HG02970 (cell line): ENCODE measurements at regions not wholly inside any gene's neighbourhood (a gene's known extent, or its start where the extent isn't known, plus 50 kb on each side); places are given as distances from the start of the nearest gene placed in this dataset.
"Not testable (repeated sequence)": the region's sequence is repeated elsewhere in the genome, so short reads cannot be mapped to it uniquely, and the experiment has no call there.

Source experiments
- ATAC-seq: cut with Tn5 transposase; IDR thresholded peaks from one replicate; pipeline ENCODE4 v1.9.1; 2021; ENCODE audit warnings: mild to moderate bottlenecking, moderate library complexity, moderate number of reproducible peaks; ENCODE audit not compliant: unreplicated experiment, low FRiP score

DNA sequence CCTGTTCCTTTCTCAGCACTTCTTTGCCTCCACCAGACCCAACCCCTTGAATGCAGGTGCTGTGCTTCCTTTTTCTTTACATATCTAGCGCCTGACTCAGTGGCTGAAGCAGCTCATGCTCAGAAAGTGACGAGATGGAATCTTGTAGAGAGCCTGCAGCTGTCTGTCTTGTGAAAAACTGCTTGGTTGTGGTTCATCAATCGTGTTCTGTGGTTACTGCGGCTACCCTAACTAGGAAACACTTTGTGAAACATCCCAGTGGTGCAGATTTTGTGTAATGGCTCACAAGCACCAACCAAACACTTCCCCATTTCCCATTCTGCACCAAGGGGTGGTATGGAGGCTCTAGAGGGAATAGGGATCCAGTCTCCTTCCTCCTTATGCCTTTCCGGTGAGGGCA is 307.2 kb upstream of the MMADHC start:
- ATAC-seq, result no peak

DNA sequence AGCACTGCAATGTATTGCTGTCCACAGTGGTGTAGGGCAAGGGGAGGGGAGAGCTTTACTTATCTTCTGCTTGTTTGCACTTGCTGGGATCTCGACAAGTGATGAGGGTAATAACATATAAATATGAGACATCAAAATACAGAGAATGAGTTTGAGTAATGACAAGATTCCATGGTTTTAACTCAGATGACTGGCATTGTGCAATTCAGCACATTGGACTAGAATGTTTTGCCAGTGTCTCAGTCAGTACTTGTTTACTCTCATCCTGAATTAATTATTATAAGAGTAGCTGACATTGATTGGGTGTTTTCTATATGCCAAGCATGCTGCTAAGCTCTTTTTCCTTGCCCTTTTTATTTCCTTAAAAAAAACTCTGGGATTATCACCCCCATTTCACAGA is 306.7 kb upstream of the MMADHC start:
- ATAC-seq, result no peak

DNA sequence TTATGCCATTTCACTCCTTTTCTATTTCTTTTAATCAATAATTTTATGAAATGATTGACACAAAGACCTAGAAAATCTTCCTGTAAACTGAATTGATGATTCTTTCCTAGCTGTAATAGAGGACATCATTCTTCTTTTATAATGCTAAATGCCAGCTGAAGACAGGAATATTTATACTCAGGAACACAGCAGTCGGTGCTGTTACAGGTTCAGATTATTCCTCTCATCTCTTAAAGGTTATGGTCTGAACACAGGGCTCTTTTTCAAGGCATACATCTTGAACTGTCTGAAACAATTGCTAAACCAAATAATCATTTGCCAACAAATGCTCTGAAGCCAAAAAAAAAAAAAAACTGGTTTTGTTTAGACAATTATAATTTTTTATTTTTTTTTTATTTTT is 305.0 kb upstream of the MMADHC start:
- no peak for ATAC-seq

DNA sequence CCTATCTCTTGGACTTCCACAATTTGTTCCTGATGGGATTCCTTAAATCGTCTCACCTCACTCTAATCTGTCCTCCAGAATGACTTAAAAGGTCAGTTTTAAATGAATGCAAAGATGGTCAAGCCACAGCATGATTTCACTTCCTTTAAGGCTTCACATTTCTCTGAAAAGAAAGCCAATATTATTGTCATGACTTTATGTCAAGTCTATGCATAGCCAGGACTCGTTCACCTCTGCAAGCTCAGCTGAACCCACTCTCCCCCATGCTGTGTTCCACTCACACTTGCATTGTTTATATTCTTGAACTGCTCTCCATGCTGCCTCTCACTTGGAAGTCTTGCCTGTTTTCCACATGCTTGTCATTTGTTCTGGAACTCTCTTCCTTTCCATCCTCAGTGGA is 298.4 kb upstream of the MMADHC start:
- no peak for ATAC-seq

DNA sequence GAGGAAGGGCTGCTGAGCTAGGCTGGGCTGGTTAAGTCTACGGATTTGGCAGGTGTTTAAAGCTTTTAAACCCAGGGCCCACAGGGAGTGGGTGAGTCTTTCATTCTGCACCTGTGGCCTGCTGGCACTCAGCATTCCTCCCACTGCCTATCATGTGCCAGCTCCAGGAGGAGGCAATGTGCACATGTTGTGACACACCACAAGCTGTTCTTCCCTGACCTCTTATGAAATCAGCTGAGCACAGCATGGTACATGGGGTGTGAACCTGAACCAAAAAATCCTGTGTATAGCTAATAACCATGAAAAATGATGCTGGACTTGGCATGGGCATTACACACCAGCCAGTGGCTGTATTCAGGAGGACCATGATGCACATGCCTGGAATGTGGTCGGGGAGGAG is 297.9 kb upstream of the MMADHC start:
- ATAC-seq, result no peak

DNA sequence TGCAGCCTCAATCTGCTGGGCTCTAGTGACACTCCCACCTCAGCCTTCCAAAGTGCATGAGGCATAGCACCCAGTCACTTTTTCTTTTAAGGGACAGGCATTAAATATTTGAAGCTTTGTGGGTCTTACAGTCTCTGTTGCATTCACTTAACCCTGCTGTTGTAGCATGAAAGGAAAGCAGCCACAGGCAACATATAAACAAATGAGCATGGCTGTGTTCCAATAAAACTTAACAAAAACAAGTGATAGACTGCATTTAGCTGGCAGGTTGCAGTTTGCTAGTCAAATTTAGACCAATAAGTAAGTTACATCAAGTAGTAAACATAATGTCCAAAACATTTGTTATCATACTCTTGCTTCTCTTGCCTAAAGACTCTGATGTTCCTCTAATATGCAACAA is 297.3 kb upstream of the MMADHC start:
- no peak for ATAC-seq

DNA sequence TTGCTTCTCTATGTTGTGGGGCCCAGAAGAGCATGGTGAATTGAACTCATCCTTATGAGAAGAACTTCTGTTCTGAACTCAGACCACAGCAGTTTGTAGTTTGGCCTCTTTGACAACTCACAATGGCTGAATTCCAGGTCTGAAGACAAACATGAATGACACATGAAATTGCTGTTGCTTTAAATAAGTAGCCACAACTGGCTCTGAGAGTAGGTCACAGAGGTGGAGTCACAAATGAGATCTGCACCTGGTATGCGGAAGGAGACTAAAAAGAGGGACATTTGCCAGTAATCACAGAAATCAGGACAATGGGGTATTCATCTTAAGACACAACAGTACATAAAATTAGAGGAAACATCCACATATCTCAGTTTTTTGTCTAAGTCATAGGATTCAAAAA is 290.3 kb upstream of the MMADHC start:
- ATAC-seq, result no peak

DNA sequence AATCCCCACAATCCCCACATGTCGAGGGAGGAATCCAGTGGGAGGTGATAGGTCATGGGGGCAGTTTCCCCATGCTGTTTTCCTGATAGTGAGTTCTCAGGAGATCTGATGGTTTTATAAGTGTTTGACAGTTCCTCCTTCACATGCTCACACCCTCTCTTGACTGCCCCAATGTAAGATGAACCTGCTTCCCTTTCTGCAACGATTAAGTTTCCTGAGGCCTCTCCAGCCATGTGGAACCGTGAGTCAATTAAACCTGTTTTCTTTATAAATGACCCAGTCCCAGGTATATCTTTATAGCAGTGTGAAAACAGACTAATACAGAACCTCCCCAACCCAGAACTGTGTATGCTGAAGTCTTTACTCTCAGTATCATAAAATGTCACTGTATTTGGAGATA is 289.5 kb upstream of the MMADHC start:
- no peak for ATAC-seq

DNA sequence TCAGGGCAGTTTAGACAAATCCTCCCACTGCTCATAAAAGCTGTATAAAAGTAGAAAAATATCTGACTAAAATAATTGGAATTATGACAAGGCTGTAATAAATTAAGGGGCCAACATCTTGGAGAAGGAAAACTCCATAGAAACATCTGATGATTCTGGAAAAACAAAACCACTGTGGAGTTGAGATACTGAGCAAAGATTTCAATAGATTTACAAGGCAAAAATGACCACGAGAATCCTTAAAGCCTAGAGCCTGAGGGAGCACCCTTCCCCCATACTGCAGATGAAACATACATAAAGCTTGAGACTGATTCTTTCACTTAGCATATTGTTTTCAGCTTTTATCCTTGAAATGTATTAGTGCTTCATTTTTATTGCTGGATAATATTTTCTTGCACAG is 286.4 kb upstream of the MMADHC start:
- ATAC-seq, result no peak

DNA sequence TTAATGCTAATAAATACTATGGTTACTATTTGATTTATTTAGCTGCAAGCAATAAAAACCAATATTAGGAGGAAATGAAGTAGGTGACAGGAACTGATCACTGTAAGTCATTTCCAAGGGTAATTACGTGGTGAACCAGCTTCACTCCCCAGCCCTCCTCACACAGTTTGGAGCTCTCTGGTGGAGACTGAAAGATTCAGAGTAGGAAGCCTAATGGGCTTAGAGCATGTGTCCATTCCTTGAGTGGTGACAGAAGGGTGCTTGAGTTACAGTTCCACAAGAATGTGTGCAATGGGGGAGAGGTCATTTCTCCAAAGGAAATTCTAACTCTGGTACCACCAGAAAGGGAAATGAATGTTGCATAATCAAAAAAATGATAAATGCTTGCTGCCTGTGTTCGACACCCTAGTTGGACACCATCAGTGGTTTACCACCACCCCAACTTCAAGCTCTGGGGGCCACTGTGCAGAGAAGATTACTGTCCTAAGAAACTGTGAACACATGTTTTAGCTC is 285.1 kb upstream of the MMADHC start:
- no peak for ATAC-seq

DNA sequence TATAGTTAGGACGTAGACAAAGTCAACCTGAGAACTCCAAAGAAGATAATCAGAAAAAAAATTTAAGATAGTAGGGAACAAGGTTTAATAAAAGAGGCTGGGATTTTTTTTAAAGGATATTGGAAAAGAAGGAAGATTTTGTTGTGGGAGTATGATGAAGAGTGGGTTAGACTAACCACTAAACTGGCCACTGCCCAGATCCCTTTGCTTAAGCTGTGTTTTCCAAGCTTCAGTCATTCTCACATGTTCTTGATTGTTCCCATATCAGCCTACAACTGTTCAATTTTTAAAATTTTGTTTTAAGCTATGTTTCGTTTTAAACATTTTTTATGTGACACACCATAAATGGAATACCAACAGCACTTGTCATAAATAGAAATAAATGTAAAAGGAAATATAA is 284.5 kb upstream of the MMADHC start:
- no peak for ATAC-seq

DNA sequence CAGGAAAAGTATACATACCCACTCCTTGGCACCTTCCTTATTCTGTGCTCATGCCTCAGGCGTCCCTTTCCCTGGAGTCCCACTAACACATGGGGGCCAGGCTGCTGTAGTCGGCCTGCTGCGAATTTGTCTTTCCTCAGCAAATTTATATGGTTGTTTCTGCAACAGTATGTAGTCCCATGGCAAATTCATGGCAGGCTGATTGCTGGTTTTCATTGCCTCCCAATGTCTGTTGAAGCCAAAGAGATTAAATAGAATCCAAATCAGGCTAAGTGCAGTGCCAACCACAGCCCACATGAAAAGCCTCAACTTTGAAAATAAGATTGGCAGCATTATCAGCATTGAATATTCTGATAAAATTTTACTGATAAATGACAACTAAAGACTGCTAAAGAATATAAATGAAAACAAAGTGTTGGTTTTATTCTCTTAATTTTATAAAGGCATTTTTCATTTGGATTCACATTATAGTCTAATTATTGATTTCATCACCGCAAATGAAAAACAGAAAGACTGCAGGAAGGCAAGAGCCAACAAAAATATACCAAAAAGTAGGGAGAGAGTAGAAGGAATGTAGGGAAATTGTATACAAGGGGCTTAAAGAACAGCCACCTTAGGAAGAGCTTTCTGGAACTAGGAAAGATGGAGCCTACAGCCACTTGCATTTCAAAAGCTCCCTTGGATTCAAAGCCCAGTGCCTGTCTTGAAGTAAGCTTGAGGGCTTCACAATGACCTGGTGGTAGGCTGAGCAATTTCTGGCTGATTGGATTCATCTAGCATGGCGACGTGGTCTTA is 283.7 kb upstream of the MMADHC start:
- ATAC-seq, result no peak

DNA sequence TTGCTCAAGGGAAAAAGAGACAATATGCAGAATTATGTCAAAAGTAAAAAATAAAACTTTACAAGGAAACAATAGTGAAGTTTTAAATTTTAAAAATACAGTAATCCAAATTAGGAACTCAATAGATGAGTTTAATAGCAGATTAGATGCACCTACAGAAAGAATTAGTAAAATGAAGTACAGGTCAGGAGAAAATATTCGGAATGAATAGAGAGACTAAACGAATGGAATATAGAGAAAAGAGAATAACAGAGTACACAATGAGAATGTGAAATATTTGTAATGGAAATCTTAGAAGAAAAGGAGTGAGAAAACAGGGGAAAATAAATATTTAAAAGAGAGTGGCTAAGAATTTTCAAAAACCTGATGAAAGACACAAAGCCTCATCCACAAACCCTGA is 275.7 kb upstream of the MMADHC start:
- ATAC-seq, result no peak

DNA sequence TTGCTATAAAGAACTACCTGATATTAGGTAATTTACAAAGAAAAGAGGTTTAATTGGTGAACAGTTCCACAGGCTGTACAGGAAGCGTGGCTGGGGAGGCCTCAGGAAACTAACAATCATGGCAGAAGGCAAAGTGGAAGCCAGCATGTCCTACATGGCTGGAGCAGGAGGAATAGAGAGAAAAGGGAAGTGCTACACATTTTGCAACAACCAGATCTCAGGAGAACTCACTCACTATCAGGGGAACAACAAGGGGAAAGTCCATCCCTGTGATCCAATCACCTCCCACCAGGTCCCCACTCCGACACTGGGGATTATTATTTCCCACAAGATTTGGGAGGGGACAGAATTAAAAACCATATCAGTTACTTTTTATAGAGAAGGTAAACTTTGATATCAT is 273.5 kb upstream of the MMADHC start:
- no peak for ATAC-seq

DNA sequence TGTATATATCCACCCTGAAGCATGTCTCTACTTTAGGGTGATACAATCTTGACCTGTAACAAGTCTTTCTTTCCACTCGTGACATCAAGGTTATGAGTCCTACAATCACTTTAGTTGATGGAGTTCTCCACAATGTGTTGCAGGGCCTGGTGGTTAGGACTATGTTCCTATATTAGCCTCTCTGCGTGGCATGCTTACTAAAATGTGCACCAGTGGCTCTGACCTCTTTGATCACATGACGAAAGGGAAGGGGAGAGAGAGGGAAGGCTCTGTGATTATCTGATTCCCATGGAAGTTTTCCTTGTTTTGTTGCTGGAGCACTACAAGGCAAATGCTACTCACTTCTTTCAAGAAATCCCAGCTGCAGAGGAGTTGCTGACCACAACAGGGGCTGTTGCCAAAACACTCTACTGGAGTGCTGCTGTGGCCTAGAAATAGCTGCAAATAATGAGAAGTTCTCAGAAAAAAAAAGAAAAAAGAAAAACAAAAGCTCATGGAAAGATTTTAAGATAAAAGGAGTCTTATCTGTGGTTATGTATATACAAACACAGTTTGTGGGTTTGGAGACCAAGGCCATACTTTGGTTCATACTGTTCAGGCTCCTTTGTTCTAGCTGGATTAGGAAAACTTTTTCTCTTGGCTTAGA is 272.8 kb upstream of the MMADHC start:
- ATAC-seq, result no peak

DNA sequence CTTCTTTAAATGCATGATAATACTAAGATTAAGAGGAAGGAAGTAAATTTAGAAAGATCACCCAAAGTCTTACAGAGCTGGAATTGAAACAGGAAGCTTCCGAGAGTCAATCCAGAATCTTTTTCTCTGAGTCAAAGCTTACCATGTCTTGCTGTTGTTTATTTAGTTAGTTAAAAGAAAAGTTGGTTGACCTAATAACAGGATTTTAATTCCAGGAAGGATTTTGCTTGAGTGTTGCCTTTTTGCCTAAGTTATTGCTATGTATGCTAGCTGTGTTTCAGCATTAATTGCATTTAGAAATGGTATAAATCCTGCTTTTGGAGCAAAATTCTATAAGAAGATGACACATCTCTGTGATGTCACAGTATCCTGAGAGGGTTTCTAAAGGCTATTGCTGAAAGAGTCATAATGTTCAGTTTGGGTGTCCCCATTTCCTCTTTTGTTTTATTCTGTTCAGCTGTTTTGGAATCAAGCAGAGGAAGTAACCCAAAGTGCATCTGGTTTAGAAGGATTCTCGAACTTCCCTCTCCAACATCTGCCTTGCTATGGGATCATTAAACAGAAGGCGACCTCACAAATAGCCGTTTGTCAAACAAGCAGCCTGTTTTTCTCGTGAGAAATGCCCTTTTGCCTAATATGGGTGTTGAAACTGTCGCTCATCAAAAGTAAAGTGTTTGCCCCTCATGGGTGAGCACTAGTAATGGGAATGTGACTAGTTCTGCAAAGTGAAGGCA is 271.5 kb upstream of the MMADHC start:
- no peak for ATAC-seq

DNA sequence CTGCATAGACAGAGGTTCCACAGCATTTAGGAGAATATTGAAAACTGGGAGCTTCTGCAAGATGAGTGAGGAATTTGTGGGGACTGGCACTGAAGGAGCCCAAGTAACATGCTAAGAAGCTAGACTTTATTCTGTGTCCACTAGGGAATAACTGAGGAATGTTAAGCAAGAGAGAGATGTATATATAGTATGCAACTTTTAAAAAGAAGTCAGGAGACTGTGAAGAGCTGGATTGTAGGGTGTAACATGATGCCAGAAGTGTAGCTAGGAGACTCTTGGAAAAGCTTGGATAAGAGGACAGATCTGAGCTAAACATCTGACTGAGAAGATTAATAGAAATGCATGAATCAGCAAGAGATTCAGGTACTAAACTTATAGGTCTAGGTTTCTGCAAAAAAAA is 270.6 kb upstream of the MMADHC start:
- ATAC-seq, result no peak

DNA sequence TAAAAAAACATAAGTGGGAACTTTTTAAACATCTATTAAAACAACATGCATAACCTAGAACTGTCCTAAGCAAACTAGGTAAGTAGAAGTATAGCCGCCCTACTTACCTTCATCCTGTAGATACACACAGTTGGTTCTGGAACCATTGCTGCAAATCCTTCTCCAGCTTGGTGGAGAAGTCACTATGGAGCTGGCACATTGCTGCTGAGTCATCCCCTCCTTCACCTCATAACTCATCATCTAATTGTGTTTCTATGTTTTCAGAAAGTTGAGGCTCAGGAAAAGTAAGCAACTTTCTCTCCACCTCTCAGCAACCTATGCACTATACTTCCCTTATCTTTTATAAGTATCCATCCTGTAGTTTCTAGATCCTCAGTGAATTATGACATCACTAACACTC is 269.8 kb upstream of the MMADHC start:
- no peak for ATAC-seq

DNA sequence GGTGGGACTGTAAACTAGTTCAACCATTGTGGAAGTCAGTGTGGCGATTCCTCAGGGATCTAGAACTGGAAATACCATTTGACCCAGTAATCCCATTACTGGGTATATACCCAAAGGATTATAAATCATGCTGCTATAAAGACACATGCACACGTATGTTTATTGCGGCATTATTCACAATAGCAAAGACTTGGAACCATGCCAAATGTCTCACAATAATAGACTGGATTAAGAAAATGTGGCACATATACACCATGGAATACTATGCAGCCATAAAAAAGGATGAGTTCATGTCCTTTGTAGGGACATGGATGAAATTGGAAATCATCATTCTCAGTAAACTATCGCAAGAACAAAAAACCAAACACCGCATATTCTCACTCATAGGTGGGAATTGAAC is 268.3 kb upstream of the MMADHC start:
- not testable (repeated sequence) for ATAC-seq

DNA sequence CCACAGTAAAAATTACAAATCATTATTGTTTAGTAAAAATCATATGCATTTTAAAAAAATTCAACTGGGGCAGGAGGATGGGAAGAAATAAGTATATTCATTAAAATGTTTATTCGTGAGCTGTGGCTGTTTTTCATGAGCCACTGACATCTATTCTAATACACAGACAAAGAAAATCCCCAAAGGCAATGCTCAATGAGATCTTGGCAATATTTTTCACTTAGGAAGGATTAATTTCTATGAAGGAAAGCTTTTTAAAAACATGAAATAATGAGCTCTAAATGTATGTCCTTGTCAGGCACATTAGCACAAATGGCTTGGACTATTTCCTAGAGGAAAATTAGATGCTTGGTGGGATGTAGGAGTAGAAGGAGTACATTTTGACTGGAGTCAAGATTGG is 262.0 kb upstream of the MMADHC start:
- ATAC-seq, result no peak

DNA sequence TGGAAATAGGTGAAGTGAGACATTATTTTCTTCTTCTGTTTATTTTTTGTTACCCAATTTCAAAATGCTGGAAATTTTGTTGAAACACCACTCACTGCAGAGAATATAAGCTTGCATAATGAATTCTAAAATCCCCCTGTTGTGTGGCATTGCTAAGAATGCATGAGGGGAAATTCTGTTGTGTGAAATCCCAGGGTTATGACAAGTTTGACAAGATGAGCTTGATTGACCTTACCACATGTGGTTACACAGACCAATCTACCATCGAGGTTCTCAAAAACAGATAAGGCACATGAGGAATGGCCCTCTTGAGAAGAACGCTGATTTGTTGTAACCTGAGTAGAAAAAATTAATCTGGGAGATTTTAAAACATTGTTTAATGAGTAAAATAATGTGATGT is 261.6 kb upstream of the MMADHC start:
- no peak for ATAC-seq

DNA sequence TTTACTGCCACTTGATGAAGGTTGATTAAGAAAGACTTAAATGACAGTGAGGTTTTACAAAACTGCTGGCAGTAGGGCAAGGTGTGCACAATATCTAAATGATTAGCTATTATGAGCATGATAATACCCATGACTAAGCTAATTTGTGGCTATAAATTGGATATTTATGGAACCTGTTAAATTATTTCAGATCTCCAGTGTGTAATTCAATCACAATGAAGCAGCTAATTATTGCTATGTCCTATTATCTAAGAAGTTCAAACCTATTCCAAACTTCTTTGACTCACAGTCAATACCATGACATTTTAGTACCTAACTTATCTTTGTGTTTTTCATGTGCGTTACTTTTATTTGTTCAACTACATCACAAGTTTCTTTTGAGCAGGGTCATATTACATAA is 253.8 kb upstream of the MMADHC start:
- ATAC-seq, result no peak
